CD14-positive monocyte (primary cell): ENCODE measurements at regions not wholly inside any gene's neighbourhood (a gene's known extent, or its start where the extent isn't known, plus 50 kb on each side); places are given as distances from the start of the nearest gene placed in this dataset.

Source experiments
- DNase-seq, 3 donors: peaks; one replicate each; pipeline ENCODE4 v3.0.0-alpha.2; 2011 to 2022
- H2AFZ ChIP-seq: 2 replicates; pipeline ENCODE4 v1.6.0; 2012; ENCODE audit warnings: mild to moderate bottlenecking, low read depth, low read length, inconsistent platforms; ENCODE audit not compliant: insufficient read depth, poor library complexity, severe bottlenecking
- H3K27ac ChIP-seq, 2 donors: 1 replicate in 1 of 2; 2 replicates in 1 of 2; pipeline ENCODE4 v1.5.1; 2012 to 2013; ENCODE audit warnings: low read length in 2 of 2, control low read depth in 1 of 2, inconsistent platforms in 1 of 2, low read depth in 1 of 2, mild to moderate bottlenecking in 1 of 2
- H3K27me3 ChIP-seq, 2 donors: one replicate each; pipeline versions ENCODE4 v1.6.0 to v1.6.1; 2011 to 2013; ENCODE audit warnings: low read length in 2 of 2; ENCODE audit not compliant: control insufficient read depth in 2 of 2, insufficient read depth in 2 of 2
- H3K36me3 ChIP-seq, 2 donors: replicated peaks in 1 of 2; 1 replicate in 1 of 2; 2 replicates in 1 of 2; pipeline versions ENCODE4 v1.5.1 to v1.6.1; 2012 to 2013; ENCODE audit warnings: low read length in 2 of 2, control low read depth in 1 of 2, inconsistent platforms in 1 of 2, mild to moderate bottlenecking in 1 of 2; ENCODE audit not compliant: insufficient read depth in 2 of 2, control insufficient read depth in 1 of 2
- H3K4me1 ChIP-seq, 2 donors: 1 replicate in 1 of 2; 2 replicates in 1 of 2; pipeline versions ENCODE4 v1.5.1 to v1.6.1; 2012 to 2013; ENCODE audit warnings: low read length in 2 of 2, control low read depth in 1 of 2, inconsistent platforms in 1 of 2, mild to moderate bottlenecking in 1 of 2, moderate library complexity in 1 of 2; ENCODE audit not compliant: insufficient read depth in 2 of 2, control insufficient read depth in 1 of 2
- H3K4me2 ChIP-seq: replicated peaks from 2 replicates; pipeline ENCODE3; 2012; ENCODE audit warnings: low read length, moderate library complexity, mild to moderate bottlenecking; ENCODE audit not compliant: poor library complexity, severe bottlenecking; ENCODE audit errors: extremely low read depth
- H3K4me3 ChIP-seq, 3 experiments: fragments of 200-600 bp in 1 of 3; sonication (generic) in 1 of 3; replicated peaks in 1 of 3; 1 replicate in 2 of 3; 2 replicates in 1 of 3; pipeline ENCODE4 v1.5.1; 2011 to 2013; ENCODE audit warnings: low read length in 3 of 3, mild to moderate bottlenecking in 3 of 3, control low read depth in 2 of 3, low read depth in 2 of 3, inconsistent platforms in 1 of 3, moderate library complexity in 1 of 3
- H3K79me2 ChIP-seq: 2 replicates; pipeline ENCODE4 v1.6.0; 2012; ENCODE audit warnings: mild to moderate bottlenecking, control low read depth, inconsistent platforms, low read length, moderate library complexity; ENCODE audit not compliant: insufficient read depth
- H3K9ac ChIP-seq: 2 replicates; pipeline ENCODE4 v1.6.0; 2017; ENCODE audit warnings: low read length, mild to moderate bottlenecking; ENCODE audit not compliant: insufficient read depth, poor library complexity, severe bottlenecking
- H3K9me3 ChIP-seq, 2 donors: replicated peaks in 1 of 2; 1 replicate in 1 of 2; 2 replicates in 1 of 2; pipeline versions ENCODE4 v1.5.1 to v1.6.1; 2012 to 2013; ENCODE audit warnings: low read length in 2 of 2, control low read depth in 1 of 2; ENCODE audit not compliant: control insufficient read depth in 1 of 2, insufficient read depth in 1 of 2
- H4K20me1 ChIP-seq: 2 replicates; pipeline ENCODE4 v1.6.0; 2012; ENCODE audit warnings: mild to moderate bottlenecking, low read length, control low read depth, moderate library complexity; ENCODE audit not compliant: insufficient read depth
- H3K27ac Mint-ChIP-seq, 7 donors: one replicate each; pipeline ENCODE4 v1.8.0; 2020; ENCODE audit warnings: mild to moderate bottlenecking in 7 of 7, mixed read lengths in 7 of 7, moderate library complexity in 6 of 7, inconsistent platforms in 2 of 7
- H3K27me3 Mint-ChIP-seq, 3 donors: one replicate each; pipeline ENCODE4 v1.8.0; 2021 to 2022; ENCODE audit warnings: low read depth in 3 of 3, mild to moderate bottlenecking in 3 of 3, mixed read lengths in 3 of 3, moderate library complexity in 3 of 3, inconsistent platforms in 1 of 3
- H3K36me3 Mint-ChIP-seq, 2 donors: one replicate each; pipeline ENCODE4 v1.8.0; 2020; ENCODE audit warnings: mixed read lengths in 2 of 2, inconsistent platforms in 1 of 2, mild to moderate bottlenecking in 1 of 2
- H3K4me1 Mint-ChIP-seq: one replicate; pipeline ENCODE4 v1.8.0; 2020; ENCODE audit warnings: mild to moderate bottlenecking, mixed read lengths
- H3K4me3 Mint-ChIP-seq, 2 donors: one replicate each; pipeline ENCODE4 v1.8.0; 2020; ENCODE audit warnings: mild to moderate bottlenecking in 2 of 2, mixed read lengths in 2 of 2, moderate library complexity in 1 of 2
- H3K9me3 Mint-ChIP-seq, 7 donors: one replicate each; pipeline ENCODE4 v1.8.0; 2020 to 2022; ENCODE audit warnings: mixed read lengths in 7 of 7, mild to moderate bottlenecking in 6 of 7, moderate library complexity in 6 of 7, inconsistent platforms in 2 of 7
- CTCF ChIP-seq: fragments of 200-600 bp; IDR thresholded peaks from one replicate; pipeline ENCODE4 v1.8.0; 2022; ENCODE audit warnings: antibody characterized with exemption, mild to moderate bottlenecking
- WGBS: methylation state at CpG from one replicate; pipeline ENCODE4 v1.1.5; 2013; ENCODE audit warnings: missing lambda C conversion rate; ENCODE audit not compliant: insufficient coverage; 5-methylcytosine and 5-hydroxymethylcytosine counted together
- intact Hi-C, 2 donors: fragments of 100-400 bp; cut with micrococcal nuclease; formaldehyde crosslinking; loops; one replicate each; pipeline versions ENCODE4 v1.15.0 to v1.15.1; 2023

DNA sequence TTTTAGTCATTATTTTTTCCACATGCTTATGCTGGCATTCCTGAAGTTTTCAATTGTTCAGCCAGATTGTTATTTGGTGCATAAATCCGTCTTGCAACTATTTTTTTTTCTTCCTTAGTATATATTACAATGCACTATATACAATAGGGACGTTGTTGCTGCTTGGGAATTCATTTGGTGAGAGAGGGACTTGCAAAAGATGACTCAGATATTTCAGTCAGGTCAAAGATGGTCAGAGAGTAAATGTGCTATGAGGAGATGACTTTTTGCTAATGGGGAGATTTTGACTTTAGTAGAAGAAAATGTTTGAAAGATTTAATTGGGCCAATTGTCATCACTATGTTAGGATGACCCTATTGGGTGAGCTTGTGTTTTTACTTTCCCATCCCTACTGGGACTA, 348.4 kb upstream of the MTPN start:
- intact Hi-C loops = no loop called here
- peaks cover 7% of the 10 kb centered on the region in 2 donors for H3K9me3 ChIP-seq
- Mint-ChIP-seq H3K4me3 (no peak overlapping the region), H3K27ac (no peak overlapping the region), H3K27me3 (peaks cover 0 to 2% (median 0%) of the 10 kb centered on the region in 3 donors), H3K9me3 (peaks cover 0 to 9% (median 6%) of the 10 kb centered on the region in 7 donors), H3K36me3 (no peaks in the 10 kb centered on the region), H3K4me1 (no peaks in the 10 kb centered on the region)
- H2AFZ ChIP-seq = no peak overlapping the region
- no peak overlapping the region for H3K4me2 ChIP-seq
- H3K79me2 ChIP-seq = no peaks in the 10 kb centered on the region
- H3K36me3 ChIP-seq = no peaks in the 10 kb centered on the region
- H3K27me3 ChIP-seq = no peaks in the 10 kb centered on the region
- H4K20me1 ChIP-seq = no peaks in the 10 kb centered on the region
- H3K27ac ChIP-seq = no peak overlapping the region
- no peak for DNase-seq
- H3K4me1 ChIP-seq = no peaks in the 10 kb centered on the region
- H3K4me3 ChIP-seq = no peak overlapping the region
- H3K9ac ChIP-seq = no peak overlapping the region
- no peak for TF ChIP-seq CTCF
- WGBS = no CpG with 5 or more reads among the region's 2 CpGs

- Mint-ChIP-seq H3K27me3 (peaks cover 0 to 2% (median 0%) of the 10 kb centered on the region in 3 donors), H3K36me3 (no peaks in the 10 kb centered on the region), H3K27ac (no peak overlapping the region), H3K9me3 (peaks cover 0 to 14% (median 8%) of the 10 kb centered on the region in 7 donors), H3K4me1 (no peaks in the 10 kb centered on the region), H3K4me3 (no peak overlapping the region)
- no peak overlapping the region for H3K4me3 ChIP-seq
- no peak overlapping the region for H3K4me2 ChIP-seq
- no peaks in the 10 kb centered on the region for H3K27me3 ChIP-seq
- no peak for DNase-seq
- no peaks in the 10 kb centered on the region for H3K79me2 ChIP-seq
- H3K36me3 ChIP-seq = no peaks in the 10 kb centered on the region
- peaks cover 13% of the 10 kb centered on the region in 2 donors for H3K9me3 ChIP-seq
- TF ChIP-seq CTCF = no peak
- no peaks in the 10 kb centered on the region for H3K4me1 ChIP-seq
- no CpG with 5 or more reads among the region's 2 CpGs for WGBS
- no peak overlapping the region for H3K9ac ChIP-seq
- intact Hi-C loops = no loop called here
- no peak overlapping the region for H3K27ac ChIP-seq
- no peak overlapping the region for H2AFZ ChIP-seq
- H4K20me1 ChIP-seq = no peaks in the 10 kb centered on the region
Measured at GRCh38 chr7:136325027-136325426, 347.9 kb upstream of the MTPN start.
